ENCODE measurements at regions not wholly inside any gene's neighbourhood (a gene's known extent, or its start where the extent isn't known, plus 50 kb on each side); places are given as distances from the start of the nearest gene placed in this dataset.

DNA sequence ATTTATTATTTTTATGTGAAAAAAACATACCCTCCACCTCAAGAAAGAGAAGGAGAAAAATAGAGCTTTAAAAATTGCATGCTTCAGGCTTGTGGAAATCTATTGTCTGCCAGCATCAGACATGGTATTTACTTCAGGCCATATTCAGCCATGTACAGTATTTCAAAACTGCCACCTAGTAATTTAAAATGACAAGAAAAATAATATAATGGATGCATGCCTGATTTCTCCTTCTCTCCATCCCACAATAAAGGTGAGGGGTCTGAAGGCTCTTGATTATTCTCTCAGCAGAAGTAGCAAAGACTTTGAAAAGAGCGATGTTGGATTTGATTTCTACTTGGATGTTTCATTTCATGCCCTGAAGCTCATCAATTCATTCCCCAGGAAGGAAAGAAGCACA lies 250.7 kb downstream of the TBC1D4 start:
- no peak for DNase-seq (ENCODE audit: low read depth)

DNA sequence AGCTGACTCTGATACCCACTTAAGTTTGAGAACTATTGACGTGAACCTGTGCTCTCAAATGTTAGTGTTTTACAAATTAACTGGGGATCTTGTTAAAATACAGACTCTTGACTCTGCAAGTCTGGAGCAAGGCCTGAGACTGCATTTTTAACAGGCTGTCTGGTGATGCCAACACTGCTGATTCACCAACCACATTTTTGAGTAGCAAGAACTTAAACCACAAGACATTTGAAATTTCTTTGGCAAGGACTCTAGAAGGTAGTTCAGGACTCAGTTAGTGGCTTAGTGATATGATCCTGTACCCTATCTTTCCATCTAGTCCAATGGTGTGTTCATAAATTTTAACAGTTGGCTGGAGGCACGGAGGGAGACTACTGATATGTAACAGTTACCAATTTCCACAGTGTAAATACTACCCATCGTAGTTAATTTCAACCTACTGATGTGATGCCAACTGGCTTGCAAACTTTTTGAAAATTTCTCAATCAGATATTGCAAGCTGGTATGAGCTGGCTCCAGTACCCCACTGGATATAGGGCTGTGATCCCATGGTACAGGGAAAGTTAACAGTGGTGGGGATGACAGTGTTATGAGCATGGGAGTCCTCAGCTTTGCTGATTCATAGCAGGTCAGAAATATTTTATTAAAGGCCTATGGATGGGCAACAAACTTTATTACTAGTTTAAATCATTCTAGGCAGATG lies 255.1 kb downstream of the TBC1D4 start:
- peak; percentile 94 for DNase-seq (ENCODE audit: low read depth)

DNA sequence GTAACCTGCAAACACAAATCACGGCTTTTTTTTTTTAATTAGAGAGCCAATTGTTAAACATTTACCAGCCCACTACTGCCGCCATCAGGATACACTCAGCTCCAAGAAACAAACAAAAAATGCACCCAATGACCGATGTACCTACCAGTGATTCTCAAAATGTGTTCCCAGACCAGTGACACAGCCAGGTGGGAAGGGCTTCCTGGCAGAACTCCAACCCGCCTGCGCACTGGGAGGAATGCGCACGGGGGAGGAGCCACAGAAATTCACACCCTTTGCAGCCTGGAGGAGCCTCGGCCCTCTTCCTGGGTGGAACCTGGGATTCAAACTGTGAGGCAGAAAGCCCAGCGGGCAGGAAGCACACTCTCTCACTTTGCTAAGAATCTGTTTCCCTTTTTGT lies 255.9 kb downstream of the TBC1D4 start:
- no peak for DNase-seq (ENCODE audit: low read depth)

DNA sequence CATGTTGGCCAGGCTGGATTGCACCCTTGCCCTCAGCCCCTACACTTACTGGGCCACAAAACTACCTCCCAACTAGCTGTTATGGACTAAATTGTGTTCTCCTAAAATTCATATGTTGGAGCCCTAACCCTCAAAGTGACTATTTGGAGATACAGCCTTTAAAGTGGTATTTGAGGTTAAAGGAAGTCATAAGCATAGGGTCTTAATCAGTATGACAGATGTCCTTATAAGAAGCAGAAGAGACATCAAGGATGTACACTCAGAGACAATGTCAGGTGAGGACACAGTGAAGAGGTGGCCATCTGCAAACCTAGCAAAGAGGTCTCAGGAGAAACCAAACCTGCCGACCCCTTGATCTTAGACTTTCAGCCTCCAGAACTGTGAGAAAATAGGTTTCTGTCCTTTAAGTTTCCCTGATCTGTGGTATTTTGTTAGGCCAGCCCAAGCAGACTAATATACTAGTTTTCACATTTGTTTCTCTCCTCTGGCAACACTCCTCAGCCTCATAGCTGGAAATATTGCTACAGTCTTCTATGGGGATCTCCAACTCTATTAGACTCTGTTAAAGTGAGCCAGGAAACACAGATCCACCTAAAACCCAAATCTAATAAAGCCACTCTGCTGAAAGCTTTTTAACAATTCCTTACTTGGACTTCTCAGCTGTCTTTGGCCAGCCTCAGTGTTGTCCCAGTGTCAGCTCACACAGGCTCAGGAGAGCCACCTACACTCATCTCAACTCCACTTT lies 256.5 kb downstream of the TBC1D4 start:
- no peak for DNase-seq (ENCODE audit: low read depth)

DNA sequence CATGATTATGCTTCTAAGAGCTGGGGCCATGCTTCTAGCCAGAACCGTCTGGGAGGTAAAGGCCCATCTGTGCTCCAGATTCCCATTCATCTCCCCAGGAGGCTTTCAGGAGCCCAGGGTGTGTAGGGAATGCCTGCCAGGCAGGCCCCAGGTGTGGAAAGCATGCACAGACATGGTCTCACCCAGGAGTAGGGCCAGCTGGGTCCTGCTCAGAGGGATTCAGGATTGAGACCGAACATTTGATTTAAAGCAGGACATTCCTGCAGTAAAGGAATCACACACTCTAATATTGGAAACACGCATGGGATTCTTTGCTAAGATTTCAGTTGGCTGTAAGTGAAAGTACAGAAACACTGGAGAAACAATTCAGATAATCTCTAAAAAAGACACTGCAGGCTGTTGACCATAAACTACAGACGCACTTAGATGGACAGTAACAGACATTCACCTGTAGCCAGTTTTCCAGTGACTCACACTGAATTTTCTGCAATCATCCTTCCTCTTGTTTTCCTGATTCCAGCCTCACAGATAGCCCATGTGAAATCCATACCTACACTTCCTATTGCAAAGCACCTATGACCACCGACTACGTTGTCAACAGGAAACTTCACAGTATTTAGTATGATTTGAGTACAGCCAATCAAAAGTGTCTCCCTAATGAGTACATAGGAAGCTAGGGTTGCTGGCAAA lies 257.8 kb downstream of the TBC1D4 start:
- DNase-seq (ENCODE audit: low read depth), result no peak

DNA sequence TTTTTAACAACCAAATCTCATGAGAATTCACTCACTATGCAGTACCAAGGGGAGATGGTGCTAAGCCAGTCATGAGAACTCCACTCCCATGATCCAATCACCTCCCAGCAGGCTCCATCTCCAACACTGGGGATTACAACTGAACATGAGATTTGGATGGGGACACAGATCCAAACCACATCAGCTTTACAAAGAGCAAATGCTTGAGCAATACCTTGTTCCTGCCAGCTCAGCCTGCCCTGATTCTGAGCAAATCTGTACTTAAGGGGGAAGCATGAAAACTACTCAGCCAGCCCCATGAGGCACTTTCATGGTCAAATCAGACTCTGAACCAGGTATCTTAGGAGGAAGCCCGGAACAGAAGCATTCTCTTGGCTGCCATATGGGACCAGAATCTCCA lies 259.9 kb downstream of the TBC1D4 start:
- DNase-seq (ENCODE audit: low read depth), result peak; percentile 72

DNA sequence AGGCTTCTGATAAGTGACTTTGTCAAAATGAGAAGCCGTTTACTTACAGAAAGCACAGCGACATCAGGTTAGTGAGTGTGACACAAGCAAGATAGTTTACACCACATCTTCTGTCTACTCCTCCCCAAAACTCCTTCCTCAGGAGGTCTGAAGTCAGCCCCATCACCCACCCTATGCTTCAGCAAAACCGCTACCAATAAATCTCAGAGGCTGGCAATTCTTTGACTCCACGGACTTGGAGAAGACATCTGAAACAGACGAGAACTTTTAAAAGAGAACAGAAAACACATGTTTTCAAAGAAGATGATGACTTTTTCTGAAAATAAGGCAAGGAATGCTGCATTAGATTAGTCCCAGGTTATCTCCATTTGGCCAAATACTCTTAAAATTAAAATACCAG lies 261.1 kb downstream of the TBC1D4 start:
- DNase-seq (ENCODE audit: low read depth), result no peak

DNA sequence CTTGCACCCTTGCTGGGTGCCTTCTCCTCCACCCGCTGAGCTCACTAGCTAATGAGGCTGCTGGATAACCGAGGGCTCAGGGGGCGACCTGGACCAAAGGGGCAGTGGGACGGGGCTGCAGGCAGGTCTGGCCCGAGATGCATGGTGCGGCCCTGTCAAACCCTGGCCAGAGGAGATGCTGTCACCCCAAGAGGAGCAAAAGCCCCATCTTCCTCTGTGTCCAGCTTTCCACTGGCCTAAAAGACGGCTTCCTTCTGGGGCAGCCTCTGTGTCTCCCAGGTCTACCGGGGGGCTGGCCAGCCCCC lies 261.8 kb downstream of the TBC1D4 start:
- DNase-seq (ENCODE audit: low read depth), result no peak

DNA sequence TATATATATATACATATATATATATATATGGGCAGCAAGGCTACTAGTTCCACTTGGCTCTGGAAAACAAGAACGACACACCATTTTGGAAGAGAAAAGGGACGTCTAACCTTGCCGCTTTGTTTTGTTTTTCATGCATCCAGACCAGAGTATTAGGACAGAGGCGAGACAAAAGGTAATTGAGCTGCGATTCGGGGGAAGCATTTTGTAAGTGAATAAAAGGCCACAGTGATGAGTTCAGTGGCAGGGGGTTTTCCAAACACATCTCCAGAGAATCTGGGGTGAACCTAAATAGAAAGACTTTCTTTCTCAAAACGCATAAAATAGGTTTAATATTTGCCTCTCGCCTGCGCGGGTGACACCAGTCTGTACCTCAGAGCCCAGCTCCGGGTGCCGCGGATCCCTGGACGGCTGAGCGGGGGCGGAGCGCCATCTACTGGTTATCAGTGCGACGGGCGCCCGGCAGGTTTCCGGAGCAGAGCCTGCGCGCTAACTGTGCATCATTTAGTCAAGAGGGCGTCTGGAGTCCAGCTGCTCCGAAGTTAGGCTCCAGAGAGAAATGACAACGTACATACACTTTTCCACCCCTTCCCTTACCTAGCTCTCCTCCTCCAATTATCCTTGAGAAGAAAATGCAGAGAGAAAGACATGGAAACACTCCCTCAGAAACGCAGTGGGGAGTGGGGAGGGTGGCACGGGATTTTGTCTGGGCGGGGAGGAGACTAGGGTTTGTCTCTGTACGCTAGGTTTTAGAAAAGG lies 262.3 kb downstream of the TBC1D4 start:
- peak; percentile 63 for DNase-seq (ENCODE audit: low read depth)

DNA sequence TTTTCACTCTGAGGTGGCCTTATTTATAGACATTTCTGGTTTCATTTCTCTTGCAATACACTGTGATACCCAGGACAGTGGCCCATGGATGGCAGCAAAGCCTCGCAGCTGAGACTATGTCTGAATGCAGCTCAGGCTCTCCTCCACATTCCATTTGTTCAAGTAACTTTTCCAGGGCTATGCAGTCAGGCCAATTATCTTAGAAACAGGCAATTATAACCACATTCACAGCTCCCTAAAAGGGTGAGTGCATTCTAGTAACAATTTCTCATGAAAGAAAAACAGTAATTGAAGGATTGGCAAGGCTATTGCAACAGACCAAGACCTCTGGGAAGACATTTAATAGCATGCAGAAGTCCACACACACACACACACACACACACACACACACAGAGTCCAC lies 264.0 kb downstream of the TBC1D4 start:
- DNase-seq (ENCODE audit: low read depth), result peak; percentile 17

DNA sequence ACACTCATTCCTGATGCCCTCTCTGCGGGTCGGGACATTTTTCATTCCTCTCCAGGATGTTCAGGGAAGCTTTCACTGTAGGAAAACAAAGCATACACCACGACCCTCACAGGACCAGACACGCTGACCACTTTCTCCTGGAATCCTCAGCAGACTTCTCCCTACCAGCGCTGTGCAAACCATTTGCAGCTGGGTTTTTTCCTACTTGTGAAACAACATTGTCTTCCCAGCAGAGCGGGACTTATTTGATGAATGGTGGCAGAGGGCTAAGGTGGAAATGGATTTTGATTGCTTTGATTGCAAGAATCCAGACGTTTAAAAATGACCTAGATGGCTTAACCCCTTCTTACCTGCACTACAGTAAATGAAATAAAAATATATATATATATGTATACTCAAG lies 265.9 kb downstream of the TBC1D4 start:
- no peak for DNase-seq (ENCODE audit: low read depth)

DNA sequence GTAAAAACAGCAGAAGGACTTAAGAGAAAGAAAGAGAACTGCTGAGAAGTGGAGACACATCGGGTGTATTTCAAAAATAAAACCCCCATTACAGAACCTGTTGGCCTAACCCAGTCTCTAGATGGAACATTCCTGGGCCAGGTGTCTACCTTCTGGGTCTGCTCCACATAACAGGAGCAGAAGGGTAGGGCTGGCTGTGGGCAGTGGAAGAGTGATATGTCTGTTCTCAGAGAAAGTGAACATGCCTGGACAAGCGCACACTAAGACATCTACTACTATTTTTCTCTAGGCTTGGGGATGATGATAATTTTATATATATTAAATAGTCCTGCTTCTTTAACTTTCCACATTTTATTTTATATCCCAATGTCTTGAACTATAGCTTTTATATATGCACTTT lies 267.1 kb downstream of the TBC1D4 start:
- no peak for DNase-seq (ENCODE audit: low read depth)

DNA sequence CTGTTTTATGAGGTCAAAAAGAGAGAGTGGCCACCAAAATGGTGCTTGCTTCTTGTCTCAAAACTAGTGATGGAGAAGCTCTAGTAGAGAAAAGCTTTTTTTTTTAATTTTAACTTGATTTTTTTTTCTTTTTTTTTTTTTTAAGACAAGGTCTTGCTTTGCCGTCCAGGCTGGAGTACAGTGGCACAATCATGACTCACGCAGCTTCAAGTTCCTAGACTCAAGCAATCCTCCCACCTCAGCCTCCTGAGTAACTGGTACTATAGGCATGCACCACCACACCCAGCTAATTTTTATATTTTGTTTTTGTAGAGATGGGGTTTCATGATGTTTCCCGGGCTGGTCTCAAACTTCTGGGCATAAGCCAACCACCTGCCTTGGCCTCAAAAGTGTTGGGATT lies 279.0 kb downstream of the TBC1D4 start:
- DNase-seq (ENCODE audit: low read depth), result no peak

DNA sequence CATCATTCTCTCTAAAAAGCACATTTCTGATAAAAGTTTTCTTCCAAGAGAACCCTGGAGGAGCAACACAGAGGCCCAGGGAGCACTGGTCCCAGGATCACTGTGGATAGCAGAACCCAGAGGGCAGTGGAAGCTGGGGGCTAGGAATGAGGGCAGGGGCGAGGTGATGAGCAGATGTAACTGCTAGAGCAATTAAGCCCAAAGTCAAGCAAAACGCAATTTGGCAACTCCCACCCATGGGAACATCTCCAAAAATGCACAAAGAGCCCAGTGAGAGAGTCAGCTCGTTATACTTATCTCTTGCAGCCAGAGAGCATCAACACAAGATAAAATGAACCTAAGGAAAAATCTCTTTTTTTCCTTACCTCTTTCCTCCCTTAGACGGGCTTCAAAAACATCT lies 284.2 kb downstream of the TBC1D4 start:
- no peak for DNase-seq (ENCODE audit: low read depth)

DNA sequence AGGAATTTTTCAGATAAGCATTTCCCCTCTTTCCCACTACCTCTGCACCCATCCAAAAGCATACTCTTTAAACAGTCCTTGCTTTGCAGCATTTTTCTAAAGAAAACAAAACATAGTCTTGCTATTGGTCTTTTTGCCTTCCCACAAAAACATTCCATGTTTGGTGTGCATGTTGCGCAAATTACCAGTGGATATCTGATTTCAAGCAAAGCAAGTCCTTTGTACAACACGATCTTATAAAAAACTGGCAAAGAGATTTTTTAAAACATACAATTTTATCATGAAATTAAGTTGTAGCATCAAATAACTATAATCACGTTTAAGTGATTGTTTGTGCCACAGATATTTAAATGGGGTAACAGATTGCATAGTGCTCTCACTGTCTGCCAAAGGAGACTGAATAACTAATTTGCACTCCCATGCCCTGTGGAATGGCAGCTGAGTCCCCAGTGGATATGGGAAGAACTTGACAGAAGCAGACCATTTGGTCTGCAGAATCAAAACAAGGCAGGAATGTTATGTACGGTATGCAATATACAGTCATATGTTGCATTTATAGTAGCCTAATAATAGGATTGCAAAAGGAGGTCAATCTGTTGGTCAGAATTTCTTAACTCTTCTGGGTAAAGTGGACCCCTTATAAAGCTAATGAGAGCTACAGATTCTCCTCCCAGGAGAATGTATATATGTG lies 285.7 kb downstream of the TBC1D4 start:
- DNase-seq (ENCODE audit: low read depth), result peak; percentile 83

DNA sequence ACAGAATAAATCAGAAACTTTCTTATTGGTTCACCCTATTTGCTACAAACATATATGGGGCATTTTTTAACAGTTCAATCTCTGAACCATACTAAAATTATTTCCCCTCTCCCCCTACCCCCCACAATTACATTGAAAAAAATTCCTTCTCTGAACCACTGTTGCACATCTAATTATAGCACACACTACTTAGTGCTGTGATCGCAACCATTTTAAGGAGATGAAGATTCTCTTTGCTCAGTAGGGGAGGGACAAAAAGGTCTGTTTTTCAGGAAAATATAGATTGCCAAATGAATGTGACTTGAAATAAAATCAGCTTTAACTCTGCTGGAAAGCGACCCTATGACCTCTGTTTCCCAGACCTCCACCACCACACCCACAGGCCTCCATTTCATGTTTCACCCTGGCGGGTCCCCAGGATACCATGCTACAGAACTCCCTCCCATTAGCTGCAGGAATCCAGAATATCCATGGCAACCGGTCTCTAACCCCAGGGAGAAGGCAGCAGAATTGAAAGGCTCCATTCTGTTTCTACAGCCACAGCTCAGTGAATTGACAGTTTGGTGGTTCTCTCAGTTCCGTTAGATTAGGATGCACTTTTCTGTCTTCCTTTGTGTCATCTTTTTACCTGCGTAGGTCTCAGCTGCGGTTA lies 286.3 kb downstream of the TBC1D4 start:
- DNase-seq (ENCODE audit: low read depth), result no peak

DNA sequence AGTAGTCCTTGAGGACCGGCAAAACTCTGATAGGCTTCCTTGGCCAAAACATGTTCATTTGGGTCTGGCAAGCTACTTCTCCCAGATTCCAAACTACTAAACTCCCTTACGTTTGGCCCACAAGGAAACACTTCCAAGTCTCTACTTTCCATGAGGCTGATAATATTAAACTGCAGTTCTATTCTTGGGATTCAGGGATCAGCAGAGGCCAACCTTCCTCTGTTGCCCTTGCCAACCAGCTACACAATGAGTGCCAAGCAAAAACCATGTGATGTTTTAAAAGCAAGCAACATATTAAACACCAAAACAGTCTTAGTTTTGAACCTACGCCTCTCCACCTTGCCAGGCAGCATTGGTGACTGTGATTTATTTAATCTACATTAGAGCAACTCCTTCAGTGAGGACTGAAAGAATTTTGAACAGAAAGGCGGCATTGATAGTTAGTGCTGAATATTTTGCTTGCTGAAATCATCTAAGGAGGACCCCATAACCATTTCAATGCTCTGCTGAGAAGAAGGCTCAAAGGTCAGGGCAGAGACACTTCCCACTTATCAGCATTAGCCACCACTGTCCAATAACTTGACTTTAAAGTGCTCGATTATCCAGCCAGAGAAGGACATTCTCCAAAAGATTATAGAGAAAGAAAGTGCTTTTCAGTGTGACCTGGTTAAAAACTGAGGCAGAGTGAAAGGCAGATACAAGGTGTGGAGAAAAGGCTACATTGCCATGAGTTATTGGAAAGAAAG lies 287.1 kb downstream of the TBC1D4 start:
- no peak for DNase-seq (ENCODE audit: low read depth)

DNA sequence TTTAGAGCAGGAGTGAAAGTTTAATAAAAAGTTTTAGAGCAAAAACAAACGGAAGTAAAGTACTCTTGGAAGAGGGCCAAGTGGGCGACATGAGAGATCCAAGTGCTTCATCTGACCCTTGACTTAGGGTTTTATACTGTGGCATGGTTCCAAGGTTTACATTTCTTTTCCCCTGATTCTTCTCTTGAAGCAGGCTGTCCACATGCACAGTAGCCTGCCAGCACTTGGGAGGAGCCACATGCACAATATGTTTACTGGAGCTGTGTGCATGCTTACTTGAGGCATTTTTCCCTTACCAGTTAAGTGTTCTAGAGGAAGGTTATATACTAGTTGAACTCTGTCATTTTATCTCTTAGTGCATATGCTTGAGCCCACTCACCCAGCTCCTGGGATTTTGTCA lies 295.6 kb downstream of the TBC1D4 start:
- DNase-seq (ENCODE audit: low read depth), result peak; percentile 47

DNA sequence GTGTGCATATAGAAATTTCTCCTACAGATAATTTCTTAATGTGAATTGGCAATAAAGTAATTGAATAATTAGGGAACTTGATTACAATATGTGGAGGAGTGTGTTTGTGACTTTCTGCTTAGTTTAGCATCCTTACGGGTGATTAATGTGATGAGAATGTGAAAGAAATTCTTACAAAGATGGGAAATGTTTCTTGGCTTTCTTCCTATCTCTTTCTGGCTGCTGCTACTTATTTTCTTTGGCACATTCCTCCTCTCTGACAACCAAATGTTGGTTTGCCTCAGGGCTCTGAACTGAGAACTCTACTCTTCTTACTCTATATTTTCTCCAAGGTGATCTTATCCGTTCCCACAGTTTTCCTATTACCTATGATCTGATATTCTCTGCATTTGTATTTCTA lies 300.1 kb downstream of the TBC1D4 start:
- DNase-seq (ENCODE audit: low read depth), result peak; percentile 93

DNA sequence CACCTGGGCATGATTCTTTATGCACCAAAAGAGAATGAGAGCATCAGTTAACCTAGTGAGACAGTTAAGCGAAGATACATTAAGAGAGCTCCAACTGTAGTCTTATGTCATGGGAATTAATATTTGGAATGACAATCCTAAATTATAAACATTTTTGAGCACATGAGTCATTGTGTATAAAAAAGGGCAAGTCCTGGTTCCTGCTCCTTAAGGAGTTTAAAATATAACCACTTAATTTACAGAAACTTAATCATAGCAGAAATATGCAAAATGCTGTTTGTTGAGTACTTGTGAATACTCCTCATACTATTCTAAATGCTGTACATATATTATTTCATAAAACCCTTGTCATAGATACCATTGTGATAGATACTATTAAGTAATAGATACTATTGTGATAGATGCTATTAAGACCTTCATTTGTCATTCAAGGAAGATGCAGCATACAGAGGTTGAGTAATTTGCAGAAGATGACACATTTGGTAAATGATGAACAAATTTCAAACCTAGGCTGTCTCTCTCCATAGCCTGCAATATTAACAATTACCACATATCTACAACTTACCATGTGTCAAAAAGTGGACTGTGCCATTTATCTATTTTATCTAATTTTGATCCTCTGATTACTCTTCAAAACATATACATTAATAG lies 301.0 kb downstream of the TBC1D4 start:
- DNase-seq (ENCODE audit: low read depth), result peak; percentile 69

All from iris pigment epithelial cell (primary cell).